HT-29 (cell line): ENCODE measurements at regions not wholly inside any gene's neighbourhood (a gene's known extent, or its start where the extent isn't known, plus 50 kb on each side); places are given as distances from the start of the nearest gene placed in this dataset.

Experiments
- DNase-seq: peaks from one replicate; pipeline ENCODE4 v3.0.0-alpha.2; 2015; ENCODE audit warnings: low spot score

GRCh38 chr4:136670265-136670664 lies 862.0 kb downstream of the PCDH18 start:
- DNase-seq: no peak

GRCh38 chr4:136664988-136665387 lies 867.3 kb downstream of the PCDH18 start:
- no peak for DNase-seq

- DNase-seq: no peak
These were observed 869.8 kb downstream of the PCDH18 start for GRCh38 chr4:136662539-136662938.

GRCh38 chr4:136653640-136654406 lies 878.5 kb downstream of the PCDH18 start:
- no peak for DNase-seq

DNA sequence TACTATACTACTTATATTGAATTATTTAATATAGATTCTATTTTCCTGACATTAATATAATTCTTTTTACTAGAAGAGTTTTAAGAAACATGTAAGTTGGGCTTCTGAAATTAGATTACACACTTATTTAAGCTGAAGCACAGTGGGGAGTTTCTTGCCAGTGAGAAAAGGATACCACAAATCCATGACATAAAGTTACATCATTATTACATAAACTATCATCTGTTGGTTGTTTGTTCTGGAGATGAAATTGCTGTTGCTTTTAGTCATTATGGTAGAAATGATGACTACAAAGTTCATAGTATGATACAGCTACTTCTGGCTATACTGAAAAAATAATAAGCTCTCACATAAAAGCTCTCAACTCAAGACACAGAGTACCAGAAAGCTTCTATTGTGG lies 880.4 kb downstream of the PCDH18 start:
- DNase-seq: no peak

DNA sequence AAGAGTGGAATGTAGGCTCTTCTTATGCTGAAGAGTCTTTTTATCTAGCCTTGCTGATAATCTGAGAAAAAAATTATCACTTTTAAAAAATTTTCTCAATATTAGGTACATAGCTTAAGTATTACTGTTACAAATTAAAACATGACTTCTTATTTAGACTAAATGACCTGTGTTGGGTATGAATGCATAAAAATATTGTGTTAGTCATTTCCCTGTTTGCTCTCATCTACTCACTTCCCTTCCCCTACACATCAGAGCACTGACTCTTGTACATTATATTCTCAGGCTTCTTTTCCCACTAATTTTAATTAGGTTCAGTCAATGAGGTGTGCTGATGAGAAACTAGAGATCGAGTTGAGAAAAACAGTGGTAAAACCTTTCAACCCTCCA lies 881.0 kb downstream of the PCDH18 start:
- no peak for DNase-seq

- DNase-seq: no peak
These were observed 881.6 kb downstream of the PCDH18 start for GRCh38 chr4:136650541-136651277.

GRCh38 chr4:136644279-136644678 lies 888.0 kb downstream of the PCDH18 start:
- DNase-seq: no peak

DNA sequence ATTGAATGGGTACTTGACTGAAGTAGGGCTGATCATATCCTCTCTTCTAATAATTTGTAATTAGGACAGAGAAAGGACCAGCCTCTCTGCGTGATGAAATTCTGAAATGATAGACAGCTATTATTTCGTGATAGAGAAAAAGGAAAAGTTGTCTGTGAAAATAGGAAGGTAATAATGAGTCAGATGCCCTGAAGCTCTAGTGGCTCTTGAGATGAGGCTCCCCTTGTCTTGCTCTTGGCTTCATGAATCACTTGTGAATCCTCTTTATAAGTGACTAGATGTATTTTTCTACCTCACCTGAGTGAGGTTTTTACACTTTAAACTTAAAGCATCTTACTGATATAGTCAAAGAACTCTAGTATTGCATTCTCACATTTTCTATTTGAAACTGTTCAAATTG lies 888.9 kb downstream of the PCDH18 start:
- DNase-seq: no peak

DNA sequence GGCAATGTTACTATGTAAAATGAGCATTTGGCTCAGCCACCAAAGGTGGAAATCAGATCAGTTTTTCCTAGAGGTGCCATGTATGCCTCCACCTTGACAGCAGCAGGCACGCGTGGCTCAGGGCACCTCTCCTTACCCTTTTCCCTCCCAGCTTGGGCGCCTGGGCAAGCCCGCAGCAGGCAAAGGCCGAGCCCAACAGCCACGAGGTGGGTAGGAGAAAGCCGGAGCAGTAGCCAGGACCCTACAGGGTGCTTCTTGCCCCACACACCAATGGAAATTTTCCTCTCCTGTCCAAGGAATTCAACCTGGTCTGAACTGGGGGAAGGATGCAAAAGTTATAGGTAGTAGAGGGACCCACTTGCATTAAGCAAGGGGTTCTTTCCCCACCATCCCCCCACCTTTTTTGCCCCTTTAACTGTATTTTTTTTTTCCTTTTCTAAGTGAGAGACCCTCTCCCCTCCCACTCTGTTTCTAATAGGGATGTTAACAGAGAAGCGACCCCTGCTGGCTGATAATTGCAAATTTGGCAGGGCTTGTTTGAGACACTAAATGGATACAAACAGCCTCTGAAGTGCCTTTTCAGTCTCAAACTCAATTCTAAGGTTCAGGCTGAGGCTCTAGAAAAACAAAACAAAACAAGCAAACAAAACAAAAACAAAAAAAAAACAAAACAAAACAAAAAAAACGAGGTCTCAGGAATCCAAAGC lies 895.1 kb downstream of the PCDH18 start:
- peak; percentile 31 for DNase-seq

GRCh38 chr4:136636155-136636554 lies 896.1 kb downstream of the PCDH18 start:
- no peak for DNase-seq

DNA sequence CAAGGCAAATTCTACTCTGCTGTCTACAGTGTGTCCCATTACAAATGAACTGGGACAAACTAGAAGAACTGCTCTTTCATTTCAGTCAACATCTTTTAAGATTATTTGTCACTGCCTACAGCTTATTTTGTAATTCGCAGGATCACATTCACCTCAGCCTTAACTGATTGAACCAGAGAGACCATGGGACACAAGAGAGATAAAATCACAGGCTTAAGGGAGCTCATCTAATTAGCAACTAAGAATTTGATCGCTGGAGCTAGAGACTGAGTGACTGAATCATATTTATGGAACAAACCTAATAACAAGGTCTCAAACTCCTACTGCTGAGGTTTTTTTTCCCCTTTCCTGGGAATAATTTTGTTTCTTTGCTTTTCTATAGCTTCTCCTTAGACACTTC lies 898.2 kb downstream of the PCDH18 start:
- DNase-seq: no peak

- no peak for DNase-seq
These were observed 932.4 kb downstream of the PCDH18 start for GRCh38 chr4:136599890-136600289.

GRCh38 chr4:136590440-136590839 lies 941.9 kb downstream of the PCDH18 start:
- no peak for DNase-seq

DNA sequence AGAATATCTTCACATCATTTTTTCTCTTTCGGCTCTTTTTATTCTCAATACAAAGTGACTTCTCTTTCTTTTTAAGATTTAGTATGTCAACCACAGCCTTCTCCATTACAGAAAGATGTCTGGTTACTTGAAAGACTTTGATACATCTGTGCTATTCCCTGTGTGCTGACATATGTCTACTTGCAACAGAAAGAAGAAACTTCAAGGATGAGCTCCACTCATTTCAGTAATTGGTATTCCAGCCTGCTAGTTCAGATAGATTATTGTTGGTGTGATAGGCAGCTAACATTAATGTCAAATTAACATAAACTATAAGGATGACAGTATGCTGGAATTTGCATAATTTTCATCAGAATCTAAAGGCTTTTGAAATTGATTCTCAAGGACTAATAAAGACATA lies 948.7 kb downstream of the PCDH18 start:
- DNase-seq: no peak

DNA sequence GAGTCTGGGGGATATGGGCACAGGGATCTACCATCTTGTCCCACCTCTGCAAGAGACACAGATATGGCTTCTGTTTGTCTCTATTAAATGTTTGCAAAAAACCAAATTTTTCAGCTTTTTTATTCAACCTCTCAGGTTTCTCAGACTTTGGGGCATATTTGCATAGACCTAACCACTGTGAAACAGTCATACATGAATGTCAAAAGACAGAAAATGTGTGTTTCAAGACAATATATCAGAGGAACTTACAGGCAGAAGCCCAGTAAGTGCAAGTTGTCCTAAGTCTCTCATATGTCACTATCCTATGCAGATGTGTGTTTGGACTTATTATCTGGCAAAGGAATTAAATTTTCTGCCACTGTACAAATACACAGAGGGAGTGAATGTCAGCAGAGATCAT lies 951.2 kb downstream of the PCDH18 start:
- no peak for DNase-seq

GRCh38 chr4:136575146-136575545 lies 957.1 kb downstream of the PCDH18 start:
- DNase-seq: no peak

GRCh38 chr4:136573460-136573859 lies 958.8 kb downstream of the PCDH18 start:
- DNase-seq: no peak

DNA sequence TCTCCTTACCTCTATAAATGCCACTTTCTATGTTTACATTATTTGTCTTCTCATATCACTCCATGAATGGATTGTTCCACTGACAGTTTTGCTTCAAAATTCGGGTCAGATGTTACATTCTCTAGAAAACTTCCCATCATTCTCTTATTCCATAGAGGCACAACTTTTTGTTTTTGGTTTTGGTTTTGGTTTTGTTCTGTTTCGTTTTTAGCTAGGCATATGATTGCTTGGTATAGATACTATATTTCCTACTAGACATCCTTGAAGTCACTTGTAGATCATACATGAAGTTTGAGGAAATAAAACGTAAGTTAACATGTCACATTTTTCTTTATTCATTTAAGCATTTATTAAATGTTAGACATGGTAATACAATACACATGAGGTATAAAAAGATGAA lies 961.0 kb downstream of the PCDH18 start:
- no peak for DNase-seq

- DNase-seq: no peak
These were observed 969.5 kb downstream of the PCDH18 start for GRCh38 chr4:136562834-136563233.

DNA sequence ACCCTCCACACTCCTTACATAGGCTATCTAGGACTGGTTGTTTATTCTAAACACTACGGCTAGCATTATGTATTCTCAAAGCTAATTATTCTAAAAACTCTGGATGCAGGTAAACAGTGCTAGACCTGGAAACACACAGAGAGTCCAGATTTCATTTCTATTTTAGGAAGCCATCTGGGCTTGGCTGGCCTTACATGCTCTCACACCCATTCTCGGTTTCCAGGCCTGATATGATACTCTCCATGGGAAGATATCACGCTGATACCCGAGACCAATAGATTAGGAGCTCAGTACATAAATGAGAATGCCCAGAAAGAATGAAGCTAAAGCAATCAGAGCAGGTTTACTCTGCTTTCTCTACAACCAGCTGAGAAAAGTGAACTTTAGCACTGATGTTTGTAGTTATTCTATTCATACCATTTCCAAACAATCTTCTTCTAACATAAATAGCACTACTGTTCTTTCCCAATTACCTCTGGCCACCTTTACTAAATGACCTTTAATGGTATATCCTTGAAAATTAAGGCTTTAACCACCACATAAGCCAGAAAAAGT lies 973.3 kb downstream of the PCDH18 start:
- DNase-seq: no peak

DNA sequence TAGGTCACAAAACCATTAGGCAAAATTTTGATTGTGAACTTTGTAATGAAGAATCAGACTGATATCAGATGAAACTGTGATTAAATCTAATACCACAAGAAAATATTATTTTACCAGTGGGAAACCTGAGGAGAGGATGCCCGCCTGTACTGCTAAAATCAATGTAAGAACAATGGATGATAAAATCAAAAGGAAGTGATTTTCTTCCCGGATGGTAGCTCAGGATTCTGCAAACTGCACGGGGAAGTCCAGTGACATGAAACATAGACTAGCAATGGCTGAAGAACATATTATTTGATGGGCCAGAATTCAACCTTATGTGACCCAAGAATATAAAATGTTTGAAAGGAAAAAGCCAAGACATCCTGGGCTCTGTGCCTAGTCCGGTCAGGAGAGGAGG lies 974.9 kb downstream of the PCDH18 start:
- no peak for DNase-seq
